OCI-LY3 (cell line): ENCODE measurements at regions not wholly inside any gene's neighbourhood (a gene's known extent, or its start where the extent isn't known, plus 50 kb on each side); places are given as distances from the start of the nearest gene placed in this dataset.
A peak's percentile ranks its signal among the peaks of the same experiment; 100 is the strongest.

ENCODE experiments used
- H2AFZ ChIP-seq: fragments of 200-600, 300-600 bp; shearing (Covaris generic); 2 replicates; pipeline ENCODE4 v1.6.0; 2014; ENCODE audit warnings: antibody characterized with exemption, low read depth, low read length
- H3K27ac ChIP-seq: fragments of 200-600, 300-600 bp; sonication (generic); 2 replicates; pipeline ENCODE4 v1.5.1; 2014; ENCODE audit warnings: mild to moderate bottlenecking, low read length, moderate library complexity, mixed read lengths
- H3K27me3 ChIP-seq: fragments of 200-600, 300-600 bp; sonication (generic); 2 replicates; pipeline ENCODE4 v1.6.1; 2014; ENCODE audit warnings: low read depth, low read length, mixed read lengths
- H3K36me3 ChIP-seq: fragments of 200-600, 300-600 bp; sonication (generic); replicated peaks from 2 replicates; pipeline ENCODE3; 2014; ENCODE audit warnings: low read depth, low read length, mixed read lengths
- H3K4me1 ChIP-seq: fragments of 300-600, 200-600 bp; sonication (generic); 2 replicates; pipeline ENCODE4 v1.6.1; 2014; ENCODE audit warnings: low read length, mixed read lengths
- H3K4me2 ChIP-seq: fragments of 200-600, 300-600 bp; sonication (generic); 2 replicates; pipeline ENCODE4 v1.6.1; 2014; ENCODE audit warnings: low read length, mixed read lengths
- H3K4me3 ChIP-seq: fragments of 300-600, 200-600 bp; sonication (generic); 2 replicates; pipeline ENCODE4 v1.5.1; 2014; ENCODE audit warnings: antibody characterized with exemption, mild to moderate bottlenecking, low read length, moderate library complexity
- H3K79me2 ChIP-seq: fragments of 300-600, 200-600 bp; shearing (Covaris generic); 2 replicates; pipeline ENCODE4 v1.6.1; 2014; ENCODE audit warnings: mild to moderate bottlenecking, low read length, mixed read lengths
- H3K9ac ChIP-seq: fragments of 300-600, 200-600 bp; shearing (Covaris generic); 2 replicates; pipeline ENCODE4 v1.6.0; 2014; ENCODE audit warnings: mild to moderate bottlenecking, low read length, moderate library complexity
- H3K9me3 ChIP-seq: fragments of 200-600, 300-600 bp; shearing (Covaris generic); 2 replicates; pipeline ENCODE4 v1.6.1; 2014; ENCODE audit warnings: low read length, mixed read lengths; ENCODE audit not compliant: insufficient read depth
- H4K20me1 ChIP-seq: fragments of 200-600, 300-600 bp; sonication (generic); 2 replicates; pipeline ENCODE4 v1.6.1; 2016; ENCODE audit warnings: low read length, mixed read lengths; ENCODE audit not compliant: insufficient read depth
- EZH2phosphoT487 ChIP-seq: fragments of 200-600 bp; shearing (Covaris generic); IDR thresholded peaks from 2 replicates; pipeline ENCODE4 v1.6.1; 2018; ENCODE audit warnings: antibody characterized with exemption, mixed run types, low read depth
- TF ChIP-seq, protein P1 (sequence below): fragments of 200-600, 300-600 bp; sonication (generic); IDR thresholded peaks from 2 replicates; pipeline ENCODE4 v1.5.1; 2014; ENCODE audit warnings: antibody characterized with exemption, low read length, low read depth

DNA sequence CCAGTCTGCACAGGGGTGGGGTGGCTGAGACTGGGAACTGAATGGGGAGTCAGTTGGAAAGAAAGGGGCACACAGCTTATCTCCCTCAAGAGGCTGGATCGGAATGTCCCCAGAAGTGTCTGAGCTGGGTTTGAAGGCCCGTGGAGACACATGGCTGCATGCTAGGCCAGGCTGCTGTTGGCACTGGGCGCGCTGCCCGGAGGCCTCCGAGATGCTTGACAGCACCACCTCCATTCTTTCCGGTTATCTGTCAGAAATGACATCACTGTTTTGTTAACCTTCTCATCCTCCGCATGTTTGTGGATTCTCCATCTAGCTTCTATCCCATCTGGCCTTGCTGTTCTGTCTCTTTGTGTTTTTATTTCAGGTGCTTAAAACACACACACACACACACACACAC lies 85.5 kb downstream of the APIP start:
- Histone ChIP-seq H3K27ac (no peak overlapping the region), H2AFZ (no peak overlapping the region), H3K9me3 (no peaks in the 10 kb centered on the region), H3K4me3 (no peak overlapping the region), H4K20me1 (no peaks in the 10 kb centered on the region), H3K4me1 (peaks cover 24% of the 10 kb centered on the region), H3K27me3 (no peaks in the 10 kb centered on the region), H3K79me2 (no peaks in the 10 kb centered on the region), H3K9ac (no peak overlapping the region), H3K4me2 (no peak overlapping the region), H3K36me3 (no peaks in the 10 kb centered on the region)
- TF ChIP-seq EZH2phosphoT487, result no peak

DNA sequence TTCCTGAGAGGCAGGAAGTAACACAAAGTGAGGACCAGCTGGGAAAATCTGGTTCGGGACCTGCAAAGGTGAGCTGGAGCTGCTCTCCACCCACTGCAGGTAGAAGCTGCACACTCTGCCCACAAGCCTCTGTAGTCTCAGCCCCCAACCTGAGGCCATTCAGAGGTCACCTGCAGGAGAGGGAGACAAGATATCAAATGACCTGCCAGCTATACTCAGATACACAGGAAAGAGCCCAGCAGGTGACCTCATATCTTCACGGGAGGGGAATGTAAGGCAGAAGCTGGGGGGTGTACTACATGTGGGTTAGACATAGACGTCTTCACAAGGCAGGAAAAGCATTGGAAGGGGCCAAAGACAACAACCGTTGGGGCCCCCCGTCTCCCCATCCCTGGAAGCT lies 86.1 kb downstream of the APIP start:
- TF ChIP-seq EZH2phosphoT487, result no peak
- TF ChIP-seq, protein P1, sequence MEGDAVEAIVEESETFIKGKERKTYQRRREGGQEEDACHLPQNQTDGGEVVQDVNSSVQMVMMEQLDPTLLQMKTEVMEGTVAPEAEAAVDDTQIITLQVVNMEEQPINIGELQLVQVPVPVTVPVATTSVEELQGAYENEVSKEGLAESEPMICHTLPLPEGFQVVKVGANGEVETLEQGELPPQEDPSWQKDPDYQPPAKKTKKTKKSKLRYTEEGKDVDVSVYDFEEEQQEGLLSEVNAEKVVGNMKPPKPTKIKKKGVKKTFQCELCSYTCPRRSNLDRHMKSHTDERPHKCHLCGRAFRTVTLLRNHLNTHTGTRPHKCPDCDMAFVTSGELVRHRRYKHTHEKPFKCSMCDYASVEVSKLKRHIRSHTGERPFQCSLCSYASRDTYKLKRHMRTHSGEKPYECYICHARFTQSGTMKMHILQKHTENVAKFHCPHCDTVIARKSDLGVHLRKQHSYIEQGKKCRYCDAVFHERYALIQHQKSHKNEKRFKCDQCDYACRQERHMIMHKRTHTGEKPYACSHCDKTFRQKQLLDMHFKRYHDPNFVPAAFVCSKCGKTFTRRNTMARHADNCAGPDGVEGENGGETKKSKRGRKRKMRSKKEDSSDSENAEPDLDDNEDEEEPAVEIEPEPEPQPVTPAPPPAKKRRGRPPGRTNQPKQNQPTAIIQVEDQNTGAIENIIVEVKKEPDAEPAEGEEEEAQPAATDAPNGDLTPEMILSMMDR, result no peak

DNA sequence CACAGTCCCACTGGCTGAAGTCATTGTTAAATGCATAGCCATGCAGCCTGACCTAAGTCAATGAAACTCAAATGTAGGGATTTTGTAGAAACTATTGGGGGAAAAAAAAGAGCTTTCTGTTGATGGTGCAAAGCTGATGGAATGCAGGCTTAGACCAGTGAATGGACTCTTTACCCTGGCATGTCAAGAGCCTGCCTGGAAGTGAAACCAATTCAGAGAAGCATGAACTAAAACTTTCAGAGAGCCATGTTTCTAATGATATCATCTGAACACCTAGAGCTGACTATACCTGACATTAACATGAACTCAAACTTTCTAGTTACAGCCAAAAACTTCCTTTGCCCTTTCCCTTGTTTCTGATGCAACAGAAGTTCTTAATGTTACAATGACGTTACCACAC lies 89.0 kb downstream of the APIP start:
- no peak overlapping the region for H3K27ac ChIP-seq
- H3K4me2 ChIP-seq, result peak overlapping the region; percentile 30
- no peak for TF ChIP-seq EZH2phosphoT487
- TF ChIP-seq, protein P1, result no peak
- no peak overlapping the region for H3K9ac ChIP-seq
- H3K9me3 ChIP-seq, result no peaks in the 10 kb centered on the region
- H3K27me3 ChIP-seq, result peaks cover 19% of the 10 kb centered on the region
- H3K36me3 ChIP-seq, result no peaks in the 10 kb centered on the region
- H2AFZ ChIP-seq, result no peak overlapping the region
- H3K4me3 ChIP-seq, result no peak overlapping the region
- H3K4me1 ChIP-seq, result peaks cover 24% of the 10 kb centered on the region
- no peaks in the 10 kb centered on the region for H3K79me2 ChIP-seq
- no peaks in the 10 kb centered on the region for H4K20me1 ChIP-seq

More for the DNA sequence above, 86.1 kb downstream of the APIP start:
- Histone ChIP-seq H3K4me2 (no peak overlapping the region), H3K36me3 (no peaks in the 10 kb centered on the region), H4K20me1 (no peaks in the 10 kb centered on the region), H3K27me3 (no peaks in the 10 kb centered on the region), H3K9ac (no peak overlapping the region), H2AFZ (no peak overlapping the region), H3K4me1 (peaks cover 24% of the 10 kb centered on the region), H3K79me2 (no peaks in the 10 kb centered on the region), H3K9me3 (no peaks in the 10 kb centered on the region), H3K4me3 (no peak overlapping the region), H3K27ac (no peak overlapping the region)

DNA sequence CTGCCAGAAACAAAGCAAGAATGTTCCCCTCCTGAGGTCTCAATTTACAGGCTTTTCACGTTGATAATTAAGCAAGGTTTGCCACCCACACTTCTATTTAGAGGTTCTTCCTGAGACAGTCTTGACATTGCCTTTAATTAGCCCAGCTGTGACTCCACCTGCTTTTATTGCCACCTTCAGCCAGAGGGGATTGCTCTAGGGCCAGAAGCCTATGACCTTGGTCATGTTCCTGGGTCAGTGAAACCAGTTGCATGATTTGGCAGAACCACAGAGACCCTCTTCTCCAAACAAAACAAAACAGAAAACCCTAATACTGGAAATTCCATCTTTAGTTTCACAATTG lies 89.8 kb downstream of the APIP start:
- no peaks in the 10 kb centered on the region for H3K79me2 ChIP-seq
- H3K4me3 ChIP-seq, result no peak overlapping the region
- H3K27ac ChIP-seq, result no peak overlapping the region
- H3K27me3 ChIP-seq, result peaks cover 27% of the 10 kb centered on the region
- H3K4me1 ChIP-seq, result peaks cover 24% of the 10 kb centered on the region
- no peaks in the 10 kb centered on the region for H3K36me3 ChIP-seq
- H4K20me1 ChIP-seq, result no peaks in the 10 kb centered on the region
- H3K4me2 ChIP-seq, result no peak overlapping the region
- no peak for TF ChIP-seq EZH2phosphoT487
- TF ChIP-seq, protein P1, result no peak
- no peak overlapping the region for H2AFZ ChIP-seq
- no peak overlapping the region for H3K9ac ChIP-seq
- no peaks in the 10 kb centered on the region for H3K9me3 ChIP-seq
